Peyer's patch (tissue), 4 donors: ENCODE measurements at regions not wholly inside any gene's neighbourhood (a gene's known extent, or its start where the extent isn't known, plus 50 kb on each side); places are given as distances from the start of the nearest gene placed in this dataset.
"Not testable (repeated sequence)": the region's sequence is repeated elsewhere in the genome, so short reads cannot be mapped to it uniquely, and the experiment has no call there.

ENCODE experiments used
- DNase-seq, 3 donors: peaks; one replicate each; pipeline ENCODE4 v3.0.0-alpha.2; 2017 to 2019
- H3K27ac ChIP-seq, 4 donors: fragments of 200-600 bp; sonication (generic); one replicate each; pipeline ENCODE4 v1.5.1; 2016 to 2019
- H3K27me3 ChIP-seq, 2 donors: fragments of 200-600 bp; sonication (generic); one replicate each; pipeline ENCODE4 v1.5.1; 2019
- H3K36me3 ChIP-seq, 3 donors: fragments of 200-600 bp; sonication (generic); one replicate each; pipeline ENCODE4 v1.5.1; 2016 to 2019
- H3K4me1 ChIP-seq, 4 donors: fragments of 200-600 bp; sonication (generic); one replicate each; pipeline ENCODE4 v1.5.1; 2016 to 2019
- H3K4me3 ChIP-seq, 4 donors: fragments of 200-600 bp; sonication (generic); 1 replicate in 3 of 4; 2 replicates in 1 of 4; pipeline ENCODE4 v1.5.1; 2016 to 2019; ENCODE audit warnings: mild to moderate bottlenecking in 1 of 4
- H3K9me3 ChIP-seq, 4 donors: fragments of 200-600 bp; sonication (generic); one replicate each; pipeline ENCODE4 v1.5.1; 2016 to 2019; ENCODE audit warnings: mild to moderate bottlenecking in 1 of 4
- CTCF ChIP-seq, 6 experiments: fragments of 450-650 bp in 4 of 6; fragments of 200-600 bp in 2 of 6; sonication (generic) in 1 of 6; IDR thresholded peaks; one replicate each; pipeline ENCODE4 v1.5.1; 2017 to 2019; ENCODE audit warnings: antibody characterized with exemption in 6 of 6, mild to moderate bottlenecking in 3 of 6, moderate library complexity in 1 of 6
- POLR2A ChIP-seq, 2 donors: fragments of 450-650 bp; IDR thresholded peaks; one replicate each; pipeline ENCODE4 v1.5.1; 2017; ENCODE audit warnings: antibody characterized with exemption in 2 of 2, mild to moderate bottlenecking in 2 of 2, moderate library complexity in 2 of 2

GRCh38 chr1:191508239-191508638 lies 650.0 kb upstream of the RGS18 start:
- no peaks in the 10 kb centered on the region for H3K36me3 ChIP-seq
- no peaks in the 10 kb centered on the region for H3K27me3 ChIP-seq
- H3K4me3 ChIP-seq: no peak overlapping the region
- no peaks in the 10 kb centered on the region for H3K9me3 ChIP-seq
- no peaks in the 10 kb centered on the region for H3K4me1 ChIP-seq
- TF ChIP-seq CTCF (IDR thresholded peaks at IDR 0.05) (no peak), POLR2A (IDR thresholded peaks at IDR 0.05) (no peak)
- no peak overlapping the region for H3K27ac ChIP-seq
- no peak for DNase-seq

- not testable (repeated sequence) for H3K4me3 ChIP-seq, DNase-seq, H3K27me3 ChIP-seq, H3K36me3 ChIP-seq, H3K9me3 ChIP-seq, H3K27ac ChIP-seq, H3K4me1 ChIP-seq
Measured at GRCh38 chr1:191511480-191511879, 646.8 kb upstream of the RGS18 start.

GRCh38 chr1:191517826-191518225 lies 640.4 kb upstream of the RGS18 start:
- TF ChIP-seq POLR2A (IDR thresholded peaks at IDR 0.05) (no peak), CTCF (IDR thresholded peaks at IDR 0.05) (no peak)
- Histone ChIP-seq H3K4me1 (no peaks in the 10 kb centered on the region), H3K27ac (no peak overlapping the region), H3K9me3 (no peaks in the 10 kb centered on the region), H3K36me3 (no peaks in the 10 kb centered on the region), H3K27me3 (no peaks in the 10 kb centered on the region), H3K4me3 (no peak overlapping the region)
- DNase-seq: no peak

- Histone ChIP-seq H3K36me3 (no peaks in the 10 kb centered on the region), H3K27me3 (no peaks in the 10 kb centered on the region), H3K9me3 (no peaks in the 10 kb centered on the region), H3K27ac (no peak overlapping the region), H3K4me1 (no peaks in the 10 kb centered on the region), H3K4me3 (no peak overlapping the region)
- no peak for TF ChIP-seq CTCF (IDR thresholded peaks at IDR 0.05)
- TF ChIP-seq POLR2A (IDR thresholded peaks at IDR 0.05): no peak
- DNase-seq: no peak
Measured at GRCh38 chr1:191519519-191519918, 638.7 kb upstream of the RGS18 start.

GRCh38 chr1:191520345-191520744 lies 637.9 kb upstream of the RGS18 start:
- DNase-seq: no peak
- H3K36me3 ChIP-seq: no peaks in the 10 kb centered on the region
- no peaks in the 10 kb centered on the region for H3K4me1 ChIP-seq
- TF ChIP-seq CTCF (IDR thresholded peaks at IDR 0.05): no peak
- no peak for TF ChIP-seq POLR2A (IDR thresholded peaks at IDR 0.05)
- no peak overlapping the region for H3K27ac ChIP-seq
- no peak overlapping the region for H3K4me3 ChIP-seq
- no peaks in the 10 kb centered on the region for H3K27me3 ChIP-seq
- no peaks in the 10 kb centered on the region for H3K9me3 ChIP-seq

- H3K9me3 ChIP-seq, H3K27me3 ChIP-seq, H3K4me3 ChIP-seq, DNase-seq, H3K27ac ChIP-seq, H3K36me3 ChIP-seq, H3K4me1 ChIP-seq: not testable (repeated sequence)
Measured at GRCh38 chr1:191525944-191526343, 632.3 kb upstream of the RGS18 start.

GRCh38 chr1:191528275-191528674 lies 630.0 kb upstream of the RGS18 start:
- TF ChIP-seq POLR2A (IDR thresholded peaks at IDR 0.05) (no peak), CTCF (IDR thresholded peaks at IDR 0.05) (no peak)
- H3K36me3 ChIP-seq: no peaks in the 10 kb centered on the region
- H3K27me3 ChIP-seq: no peaks in the 10 kb centered on the region
- H3K27ac ChIP-seq: no peak overlapping the region
- H3K9me3 ChIP-seq: no peaks in the 10 kb centered on the region
- H3K4me3 ChIP-seq: no peak overlapping the region
- no peaks in the 10 kb centered on the region for H3K4me1 ChIP-seq
- DNase-seq: no peak
